ENCODE measurements at regions not wholly inside any gene's neighbourhood (a gene's known extent, or its start where the extent isn't known, plus 50 kb on each side); places are given as distances from the start of the nearest gene placed in this dataset.

DNA sequence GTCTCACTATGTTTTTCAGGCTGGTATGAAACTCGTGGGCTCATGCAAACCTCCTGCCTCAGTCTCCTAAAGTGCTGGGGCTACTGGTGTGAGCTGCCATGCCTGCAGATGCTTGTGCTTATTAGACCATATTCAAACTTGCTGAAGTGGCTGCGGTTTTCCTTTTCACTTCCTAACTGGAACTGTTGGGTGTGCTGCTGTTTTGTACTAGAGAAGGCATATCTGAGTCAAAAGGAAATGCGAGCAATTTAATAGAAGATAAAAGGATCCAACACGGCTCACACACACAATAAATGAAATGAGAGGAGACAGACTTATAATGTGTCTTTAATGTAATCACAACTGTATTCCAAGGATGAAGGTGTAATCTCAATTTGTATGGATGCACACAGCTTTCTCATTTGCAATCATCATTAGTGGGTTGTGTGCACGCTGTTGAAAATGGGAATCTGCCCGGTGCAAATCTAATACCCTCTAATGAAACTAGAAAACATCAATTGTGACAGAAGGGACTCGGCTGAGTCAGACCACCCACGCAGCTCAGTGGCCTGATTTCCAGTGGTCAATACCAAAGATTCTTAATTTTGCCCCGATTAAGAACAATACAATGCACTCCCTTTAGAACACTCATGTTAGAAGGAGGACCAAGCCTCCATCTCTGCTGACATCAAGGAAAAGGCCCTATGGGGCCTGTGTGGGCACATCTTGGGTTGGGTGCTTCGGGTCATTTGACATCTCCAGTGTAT, 532.7 kb downstream of the TDRD15 start:
- H3K27ac ChIP-seq = no peak overlapping the region

DNA sequence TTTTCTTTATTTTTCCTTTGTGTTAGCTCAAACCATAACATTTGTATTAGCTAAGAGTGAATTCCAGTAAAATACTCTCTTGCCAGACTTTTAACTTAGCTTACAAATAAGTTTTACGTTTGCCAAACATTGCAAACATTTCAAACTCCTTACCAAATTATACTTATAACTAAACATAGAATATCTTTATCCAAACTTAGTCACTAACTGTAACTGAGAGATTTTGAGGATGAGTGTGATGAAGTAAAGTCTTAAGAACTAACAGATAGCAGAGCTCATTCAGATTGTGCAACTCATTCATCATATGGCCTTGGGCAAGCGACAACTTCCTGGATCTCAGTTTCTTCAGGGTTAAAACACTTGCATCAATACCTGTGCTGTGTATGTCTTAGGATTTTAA, 533.7 kb downstream of the TDRD15 start:
- no peak for TF ChIP-seq ZFX (IDR thresholded peaks at IDR 0.05)
- TF ChIP-seq, protein P1, sequence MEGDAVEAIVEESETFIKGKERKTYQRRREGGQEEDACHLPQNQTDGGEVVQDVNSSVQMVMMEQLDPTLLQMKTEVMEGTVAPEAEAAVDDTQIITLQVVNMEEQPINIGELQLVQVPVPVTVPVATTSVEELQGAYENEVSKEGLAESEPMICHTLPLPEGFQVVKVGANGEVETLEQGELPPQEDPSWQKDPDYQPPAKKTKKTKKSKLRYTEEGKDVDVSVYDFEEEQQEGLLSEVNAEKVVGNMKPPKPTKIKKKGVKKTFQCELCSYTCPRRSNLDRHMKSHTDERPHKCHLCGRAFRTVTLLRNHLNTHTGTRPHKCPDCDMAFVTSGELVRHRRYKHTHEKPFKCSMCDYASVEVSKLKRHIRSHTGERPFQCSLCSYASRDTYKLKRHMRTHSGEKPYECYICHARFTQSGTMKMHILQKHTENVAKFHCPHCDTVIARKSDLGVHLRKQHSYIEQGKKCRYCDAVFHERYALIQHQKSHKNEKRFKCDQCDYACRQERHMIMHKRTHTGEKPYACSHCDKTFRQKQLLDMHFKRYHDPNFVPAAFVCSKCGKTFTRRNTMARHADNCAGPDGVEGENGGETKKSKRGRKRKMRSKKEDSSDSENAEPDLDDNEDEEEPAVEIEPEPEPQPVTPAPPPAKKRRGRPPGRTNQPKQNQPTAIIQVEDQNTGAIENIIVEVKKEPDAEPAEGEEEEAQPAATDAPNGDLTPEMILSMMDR (conservative IDR thresholded peaks at IDR 0.05) = no peak
- H3K27ac ChIP-seq = no peak overlapping the region

More for the DNA sequence above, 532.7 kb downstream of the TDRD15 start:
- TF ChIP-seq, protein P1 (conservative IDR thresholded peaks at IDR 0.05) = no peak
- TF ChIP-seq ZFX (IDR thresholded peaks at IDR 0.05) = no peak

DNA sequence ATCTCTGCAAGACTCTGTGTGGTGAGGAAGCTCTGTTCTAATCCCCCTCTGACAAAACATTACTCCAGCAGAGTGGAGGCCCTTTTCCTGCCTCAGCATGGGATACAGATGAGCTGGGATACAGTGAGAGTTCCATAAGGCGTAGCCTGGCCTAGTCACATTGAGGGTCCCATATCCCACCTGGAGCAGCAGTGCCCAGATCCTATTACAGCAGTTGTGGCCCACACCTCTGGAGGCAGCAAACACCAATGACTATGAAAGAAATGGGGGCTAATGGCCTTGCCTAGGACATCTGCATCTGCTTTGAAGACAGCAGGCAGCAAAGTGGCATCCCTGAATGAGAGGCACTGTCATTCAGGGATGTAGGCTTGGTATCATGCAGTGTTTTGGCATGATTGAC, 534.5 kb downstream of the TDRD15 start:
- no peak overlapping the region for H3K27ac ChIP-seq
- TF ChIP-seq, protein P1 (conservative IDR thresholded peaks at IDR 0.05) = no peak

DNA sequence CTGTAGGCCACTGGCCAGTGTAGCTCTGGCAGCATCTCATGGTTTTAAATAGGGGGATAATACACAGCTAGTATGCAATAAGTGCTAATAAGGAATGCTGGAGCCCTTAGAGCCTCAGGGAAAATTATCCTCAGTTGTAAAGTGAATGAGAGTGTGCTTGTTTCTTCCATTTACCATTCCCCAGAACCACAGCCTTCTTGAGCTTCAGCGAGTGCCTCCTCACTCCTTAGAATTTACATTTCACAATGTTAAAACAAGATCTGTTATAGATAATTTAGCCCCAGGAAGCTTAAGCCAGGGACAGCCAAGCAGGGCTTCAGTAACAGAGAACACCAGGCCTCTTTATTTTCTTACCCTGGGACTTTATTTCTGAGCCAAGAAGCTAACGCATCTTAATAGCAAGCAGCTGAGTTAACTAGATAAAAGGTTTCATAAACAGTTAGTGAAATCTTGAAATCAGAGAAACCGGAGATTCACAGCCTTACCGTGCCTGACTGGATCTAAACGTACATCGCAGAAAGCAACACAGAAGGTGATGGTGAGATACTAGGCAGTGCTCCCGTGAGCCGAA, 535.2 kb downstream of the TDRD15 start:
- no peak overlapping the region for H3K27ac ChIP-seq
- no peak for TF ChIP-seq ZFX (IDR thresholded peaks at IDR 0.05)
- TF ChIP-seq, protein P1 (conservative IDR thresholded peaks at IDR 0.05) = no peak

DNA sequence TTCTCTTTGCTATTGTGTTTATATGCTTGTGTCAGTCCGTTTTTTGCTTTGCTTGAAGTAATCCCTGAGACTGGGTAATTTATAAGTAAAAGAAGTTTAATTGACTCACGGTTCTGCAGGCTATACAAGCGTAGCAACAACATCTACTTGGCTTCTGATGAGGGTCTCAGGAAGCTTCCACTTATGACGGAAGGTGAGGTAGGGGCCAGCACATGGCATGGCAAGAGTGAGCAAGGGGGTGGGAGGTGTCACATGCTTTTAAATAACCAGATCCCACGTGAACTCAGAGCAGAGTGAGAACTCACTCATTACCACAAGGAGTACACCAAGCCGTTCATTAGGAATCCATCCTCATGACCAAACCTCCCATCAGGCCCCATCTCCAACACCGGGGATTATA, 540.3 kb downstream of the TDRD15 start:
- H3K27ac ChIP-seq = no peak overlapping the region
- TF ChIP-seq ZFX (IDR thresholded peaks at IDR 0.05) = no peak
- TF ChIP-seq, protein P1 (conservative IDR thresholded peaks at IDR 0.05) = no peak

DNA sequence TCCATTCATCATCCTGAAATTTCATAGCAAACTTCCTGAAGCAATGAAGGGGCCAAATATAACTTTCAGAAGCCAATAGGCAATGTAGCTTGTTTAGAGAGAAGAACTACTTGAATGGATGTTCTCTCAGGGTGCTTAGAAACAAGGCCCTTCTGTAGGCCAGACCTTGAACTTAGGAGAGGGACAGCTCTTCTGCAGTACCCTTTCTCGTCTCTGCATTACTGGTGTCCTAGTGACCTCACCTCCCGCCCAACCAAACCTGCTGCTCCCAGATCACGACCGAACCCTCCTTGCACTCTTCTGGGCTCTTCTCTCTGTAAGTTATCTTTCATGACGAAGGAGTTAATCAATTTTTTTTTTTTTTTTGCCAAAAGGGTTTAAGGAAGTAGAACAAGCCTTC, 543.9 kb downstream of the TDRD15 start:
- no peak overlapping the region for H3K27ac ChIP-seq
- TF ChIP-seq, protein P1 (conservative IDR thresholded peaks at IDR 0.05) = no peak
- no peak for TF ChIP-seq ZFX (IDR thresholded peaks at IDR 0.05)

DNA sequence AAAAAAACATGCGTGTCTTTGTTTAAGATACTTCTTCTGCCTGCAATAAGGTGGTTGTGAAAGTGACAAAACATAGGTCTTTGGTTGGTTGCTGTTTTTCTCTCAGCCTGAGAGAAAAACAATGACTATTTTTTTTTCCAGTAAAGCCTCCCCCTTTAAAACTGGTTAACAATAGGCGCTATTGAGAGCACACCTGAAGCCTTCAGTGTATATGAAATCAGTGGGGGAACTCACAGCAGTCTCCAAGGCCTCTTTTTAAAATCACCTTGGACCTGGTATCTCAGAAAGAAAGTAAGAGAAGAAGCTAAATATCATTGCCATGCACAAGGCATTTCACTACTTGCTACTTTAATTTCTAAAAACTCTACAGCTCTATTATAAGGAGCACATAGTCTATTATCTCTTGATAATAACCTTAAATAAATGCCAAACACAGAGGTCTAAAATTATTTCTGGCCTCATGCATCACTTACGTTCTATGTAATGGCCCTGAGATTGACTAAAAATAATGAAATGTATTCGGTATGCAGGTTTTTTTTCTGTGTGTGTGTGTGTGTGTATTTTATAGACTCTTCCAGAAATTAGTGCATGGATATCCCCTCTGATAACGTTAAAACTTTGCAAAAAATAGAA, 544.4 kb downstream of the TDRD15 start:
- TF ChIP-seq ZFX (IDR thresholded peaks at IDR 0.05) = no peak
- TF ChIP-seq, protein P1 (conservative IDR thresholded peaks at IDR 0.05) = no peak
- H3K27ac ChIP-seq = no peak overlapping the region

All from C4-2B (cell line).